ENCODE measurements at regions not wholly inside any gene's neighbourhood (a gene's known extent, or its start where the extent isn't known, plus 50 kb on each side); places are given as distances from the start of the nearest gene placed in this dataset.

- Histone ChIP-seq H3K4me3 (no peak overlapping the region), H3K36me3 (no peaks in the 10 kb centered on the region), H3K4me1 (no peaks in the 10 kb centered on the region), H3K27ac (no peak overlapping the region), H3K9me3 (no peaks in the 10 kb centered on the region), H3K27me3 (no peaks in the 10 kb centered on the region)
- DNase-seq: no peak
- intact Hi-C loops (cut with DNase I): no loop called here
- TF ChIP-seq, protein P1, sequence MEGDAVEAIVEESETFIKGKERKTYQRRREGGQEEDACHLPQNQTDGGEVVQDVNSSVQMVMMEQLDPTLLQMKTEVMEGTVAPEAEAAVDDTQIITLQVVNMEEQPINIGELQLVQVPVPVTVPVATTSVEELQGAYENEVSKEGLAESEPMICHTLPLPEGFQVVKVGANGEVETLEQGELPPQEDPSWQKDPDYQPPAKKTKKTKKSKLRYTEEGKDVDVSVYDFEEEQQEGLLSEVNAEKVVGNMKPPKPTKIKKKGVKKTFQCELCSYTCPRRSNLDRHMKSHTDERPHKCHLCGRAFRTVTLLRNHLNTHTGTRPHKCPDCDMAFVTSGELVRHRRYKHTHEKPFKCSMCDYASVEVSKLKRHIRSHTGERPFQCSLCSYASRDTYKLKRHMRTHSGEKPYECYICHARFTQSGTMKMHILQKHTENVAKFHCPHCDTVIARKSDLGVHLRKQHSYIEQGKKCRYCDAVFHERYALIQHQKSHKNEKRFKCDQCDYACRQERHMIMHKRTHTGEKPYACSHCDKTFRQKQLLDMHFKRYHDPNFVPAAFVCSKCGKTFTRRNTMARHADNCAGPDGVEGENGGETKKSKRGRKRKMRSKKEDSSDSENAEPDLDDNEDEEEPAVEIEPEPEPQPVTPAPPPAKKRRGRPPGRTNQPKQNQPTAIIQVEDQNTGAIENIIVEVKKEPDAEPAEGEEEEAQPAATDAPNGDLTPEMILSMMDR (IDR thresholded peaks at IDR 0.05): no peak
- no peak for TF ChIP-seq POLR2A (IDR thresholded peaks at IDR 0.05)
- 53 to 77% methylated on average over 3 of the region's 3 CpGs for WGBS, 2 donors
These were observed 212.8 kb downstream of the PTN start for GRCh38 chr7:137130751-137131158.

GRCh38 chr7:137129025-137129424 lies 214.5 kb downstream of the PTN start:
- Histone ChIP-seq H3K27ac (no peak overlapping the region), H3K4me3 (no peak overlapping the region), H3K27me3 (no peaks in the 10 kb centered on the region), H3K4me1 (no peaks in the 10 kb centered on the region), H3K36me3 (no peaks in the 10 kb centered on the region), H3K9me3 (no peaks in the 10 kb centered on the region)
- intact Hi-C loops (cut with DNase I): no loop called here
- WGBS, 2 donors: 76 to 85% methylated on average over 4 of the region's 4 CpGs
- no peak for TF ChIP-seq POLR2A (IDR thresholded peaks at IDR 0.05)
- TF ChIP-seq, protein P1 (IDR thresholded peaks at IDR 0.05): no peak
- no peak for DNase-seq

DNA sequence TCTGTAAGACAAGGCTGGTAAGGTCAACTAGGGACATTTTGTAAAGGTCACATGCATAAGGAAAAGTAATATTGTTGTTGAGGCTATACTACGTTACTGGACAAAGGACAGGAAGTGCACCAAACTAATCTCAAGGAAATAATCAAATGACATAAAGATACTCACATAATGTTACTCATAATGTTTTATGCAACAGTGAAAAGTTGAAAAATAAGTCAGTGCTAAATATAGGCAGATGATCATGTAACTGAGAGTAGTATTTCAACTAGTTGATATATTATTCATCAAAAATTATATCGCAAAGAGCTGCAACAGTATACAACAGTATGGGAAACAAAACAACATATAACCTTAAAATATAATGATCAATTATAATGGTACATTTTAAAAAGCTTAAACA lies 215.7 kb downstream of the PTN start:
- H3K27ac ChIP-seq: no peak overlapping the region
- H3K4me3 ChIP-seq: no peak overlapping the region
- H3K36me3 ChIP-seq: no peaks in the 10 kb centered on the region
- TF ChIP-seq POLR2A (IDR thresholded peaks at IDR 0.05): no peak
- intact Hi-C loops (cut with DNase I): no loop called here
- DNase-seq: no peak
- H3K9me3 ChIP-seq: no peaks in the 10 kb centered on the region
- WGBS, 2 donors: 66 to 70% methylated on average over 2 of the region's 2 CpGs
- H3K4me1 ChIP-seq: no peaks in the 10 kb centered on the region
- H3K27me3 ChIP-seq: no peaks in the 10 kb centered on the region

- Histone ChIP-seq H3K4me1 (no peaks in the 10 kb centered on the region), H3K4me3 (no peak overlapping the region), H3K9me3 (no peaks in the 10 kb centered on the region), H3K36me3 (no peaks in the 10 kb centered on the region), H3K27me3 (no peaks in the 10 kb centered on the region), H3K27ac (no peak overlapping the region)
- no peak for TF ChIP-seq POLR2A (IDR thresholded peaks at IDR 0.05)
- TF ChIP-seq, protein P1 (IDR thresholded peaks at IDR 0.05): no peak
- 42 to 43% methylated on average over 1 of the region's 1 CpG for WGBS, 2 donors
- intact Hi-C loops (cut with DNase I): no loop called here
- no peak for DNase-seq
These were observed 216.5 kb downstream of the PTN start for GRCh38 chr7:137127058-137127457.

- TF ChIP-seq POLR2A (IDR thresholded peaks at IDR 0.05): no peak
- intact Hi-C loops (cut with DNase I): no loop called here
- Histone ChIP-seq H3K4me3 (no peak overlapping the region), H3K27me3 (no peaks in the 10 kb centered on the region), H3K9me3 (no peaks in the 10 kb centered on the region), H3K4me1 (no peaks in the 10 kb centered on the region), H3K27ac (no peak overlapping the region), H3K36me3 (no peaks in the 10 kb centered on the region)
- no peak for DNase-seq
- WGBS, 2 donors: 65 to 69% methylated on average over 2 of the region's 2 CpGs
These were observed 221.4 kb downstream of the PTN start for GRCh38 chr7:137122145-137122544.

DNA sequence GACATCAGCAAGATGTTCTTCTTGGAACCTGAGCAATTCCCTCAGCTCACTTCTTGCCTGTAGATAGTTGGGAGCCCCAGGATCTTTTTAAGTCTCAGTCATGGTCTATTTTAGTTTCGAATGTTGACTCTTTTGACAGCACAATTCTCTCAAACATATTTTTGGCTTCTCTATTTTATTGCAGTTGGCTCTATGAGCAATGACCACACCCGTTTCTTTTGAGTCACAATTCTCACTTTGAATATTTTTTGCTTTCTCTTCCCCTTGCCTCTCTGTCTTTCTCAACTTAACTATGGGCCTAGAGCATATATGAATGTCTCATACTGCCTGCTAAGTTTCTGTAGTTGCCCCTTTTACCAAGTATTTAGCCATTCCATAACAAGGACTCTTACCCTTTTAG lies 222.8 kb downstream of the PTN start:
- 43 to 51% methylated on average over 2 of the region's 2 CpGs for WGBS, 2 donors
- Histone ChIP-seq H3K36me3 (no peaks in the 10 kb centered on the region), H3K27ac (no peak overlapping the region), H3K27me3 (no peaks in the 10 kb centered on the region), H3K4me1 (no peaks in the 10 kb centered on the region), H3K4me3 (no peak overlapping the region), H3K9me3 (no peaks in the 10 kb centered on the region)
- intact Hi-C loops (cut with DNase I): no loop called here
- no peak for DNase-seq
- no peak for TF ChIP-seq POLR2A (IDR thresholded peaks at IDR 0.05)
- TF ChIP-seq, protein P1 (IDR thresholded peaks at IDR 0.05): no peak
